Thoracic aorta (tissue), 2 donors: ENCODE measurements at regions not wholly inside any gene's neighbourhood (a gene's known extent, or its start where the extent isn't known, plus 50 kb on each side); places are given as distances from the start of the nearest gene placed in this dataset.

ENCODE experiments used
- ATAC-seq: fragments of 150-250 bp; one replicate; pipeline ENCODE4 v1.8.0; 2017; ENCODE audit warnings: low read depth; ENCODE audit not compliant: insufficient number of reproducible peaks, low FRiP score
- DNase-seq: peaks from one replicate; pipeline ENCODE4 v3.0.0-alpha.2; 2020; ENCODE audit warnings: low spot score
- H3K27ac ChIP-seq, 2 donors: fragments of 200-600 bp; sonication (generic); 1 replicate in 1 of 2; 2 replicates in 1 of 2; pipeline ENCODE4 v1.5.1; 2016; ENCODE audit warnings: mild to moderate bottlenecking in 2 of 2, moderate library complexity in 2 of 2
- H3K27me3 ChIP-seq: fragments of 200-600 bp; sonication (generic); replicated peaks from 2 replicates; pipeline ENCODE4 v1.6.0; 2016; ENCODE audit warnings: mild to moderate bottlenecking; ENCODE audit not compliant: insufficient read depth
- H3K36me3 ChIP-seq: fragments of 200-600 bp; sonication (generic); one replicate; pipeline ENCODE4 v1.5.1; 2016
- H3K4me1 ChIP-seq, 2 donors: fragments of 200-600 bp; sonication (generic); 1 replicate in 1 of 2; 2 replicates in 1 of 2; pipeline versions ENCODE4 v1.5.1 to v1.6.0; 2016; ENCODE audit warnings: low read depth in 2 of 2, mild to moderate bottlenecking in 1 of 2; ENCODE audit not compliant: control insufficient read depth in 1 of 2
- H3K4me3 ChIP-seq: fragments of 200-600 bp; sonication (generic); 2 replicates; pipeline ENCODE4 v1.5.1; 2016; ENCODE audit warnings: mild to moderate bottlenecking
- H3K9me3 ChIP-seq: fragments of 200-600 bp; sonication (generic); 2 replicates; pipeline ENCODE4 v1.5.1; 2016
- CTCF ChIP-seq: fragments of 200-600 bp; sonication (generic); IDR thresholded peaks from one replicate; pipeline ENCODE4 v1.5.1; 2019; ENCODE audit warnings: antibody characterized with exemption

- Histone ChIP-seq H3K27ac (peak overlapping the region; percentile 50 to 54), H3K36me3 (no peaks in the 10 kb centered on the region), H3K9me3 (no peaks in the 10 kb centered on the region), H3K4me3 (no peak overlapping the region), H3K4me1 (peaks cover 18 to 50% of the 10 kb centered on the region in 2 donors), H3K27me3 (no peaks in the 10 kb centered on the region)
- DNase-seq (no peak), ATAC-seq (peak; percentile 49)
- no peak for TF ChIP-seq CTCF
Observed at GRCh38 chr4:123785538-123785937, 388.9 kb downstream of the SPRY1 start.

- DNase-seq (no peak), ATAC-seq (no peak)
- Histone ChIP-seq H3K27me3 (no peaks in the 10 kb centered on the region), H3K27ac (peak overlapping the region; percentile 50 to 54), H3K9me3 (no peaks in the 10 kb centered on the region), H3K4me3 (no peak overlapping the region), H3K36me3 (no peaks in the 10 kb centered on the region), H3K4me1 (peaks cover 18 to 50% of the 10 kb centered on the region in 2 donors)
- no peak for TF ChIP-seq CTCF
Observed at GRCh38 chr4:123786163-123786915, 389.7 kb downstream of the SPRY1 start.

GRCh38 chr4:123786920-123787319 lies 390.3 kb downstream of the SPRY1 start:
- no peaks in the 10 kb centered on the region for H3K27me3 ChIP-seq
- no peak overlapping the region for H3K4me3 ChIP-seq
- peaks cover 18 to 50% of the 10 kb centered on the region in 2 donors for H3K4me1 ChIP-seq
- TF ChIP-seq CTCF, result no peak
- DNase-seq (no peak), ATAC-seq (no peak)
- H3K27ac ChIP-seq, result peak overlapping the region; percentile 50 to 54
- no peaks in the 10 kb centered on the region for H3K36me3 ChIP-seq
- H3K9me3 ChIP-seq, result no peaks in the 10 kb centered on the region

- Histone ChIP-seq H3K9me3 (no peaks in the 10 kb centered on the region), H3K27ac (peak overlapping the region; percentile 50 to 54), H3K27me3 (no peaks in the 10 kb centered on the region), H3K36me3 (no peaks in the 10 kb centered on the region), H3K4me1 (peaks cover 18 to 50% of the 10 kb centered on the region in 2 donors), H3K4me3 (no peak overlapping the region)
- no peak for DNase-seq
- ATAC-seq, result no peak
- no peak for TF ChIP-seq CTCF
Observed at GRCh38 chr4:123787512-123788080, 391.0 kb downstream of the SPRY1 start.

- Histone ChIP-seq H3K4me3 (no peak overlapping the region), H3K36me3 (no peaks in the 10 kb centered on the region), H3K9me3 (no peaks in the 10 kb centered on the region), H3K27ac (peak overlapping the region in 1 of 2 donors; percentile 50), H3K27me3 (no peaks in the 10 kb centered on the region), H3K4me1 (peaks cover 13 to 46% of the 10 kb centered on the region in 2 donors)
- no peak for ATAC-seq
- DNase-seq, result no peak
- no peak for TF ChIP-seq CTCF
Observed at GRCh38 chr4:123788577-123788976, 392.0 kb downstream of the SPRY1 start.
